GM12878 (cell line): ENCODE measurements at regions not wholly inside any gene's neighbourhood (a gene's known extent, or its start where the extent isn't known, plus 50 kb on each side); places are given as distances from the start of the nearest gene placed in this dataset. TPM values are rescaled to one million over a fixed set of nuclear protein-coding genes. Genes with fewer than 3 reads are reported as not detected.

Experiments
- ATAC-seq: fragments of 200-7000 bp; cut with Tn5 transposase; 3 replicates; pipeline ENCODE4 v1.9.1; 2020; ENCODE audit warnings: mild to moderate bottlenecking, moderate library complexity
- BruUV-seq: library from RNA; stranded (reverse); fragments of 400-500 nt; replicated peaks from 2 replicates; lab custom pipeline; 2021; lab: Mats Ljungman, UMichigan
- CTCF ChIA-PET: fragments of 300-600 bp; sonication (Branson Sonifier 250); formaldehyde crosslinking; extraction: SDS; loops from one replicate; lab custom pipeline; 2021; ENCODE audit warnings: inconsistent platforms; lab: Yijun Ruan, JAX
- POLR2A ChIA-PET: fragments of 350-600 bp; formaldehyde crosslinking; extraction: SDS; loops from one replicate; lab custom pipeline; 2021; ENCODE audit warnings: inconsistent platforms; lab: Charles Lee
- RAD21 ChIA-PET: fragments of 300-600 bp; sonication (Branson Sonifier 250); formaldehyde crosslinking; loops from one replicate; lab custom pipeline; 2023; ENCODE audit warnings: antibody characterized with exemption; ENCODE audit not compliant: unreplicated experiment; lab: Charles Lee
- SMC1A ChIA-PET: fragments of 300-600 bp; sonication (Branson Sonifier 250); formaldehyde crosslinking; loops from one replicate; lab custom pipeline; 2023; ENCODE audit not compliant: unreplicated experiment, uncharacterized antibody; lab: Charles Lee
- DNase-seq: peaks from one replicate; pipeline ENCODE4 v3.0.0-alpha.2; 2011; ENCODE audit warnings: low read depth, low spot score
- FAIRE-seq: peaks from 3 replicates; lab custom pipeline; 2011; peaks lifted over from hg19 to GRCh38; lab: Jason Lieb, UNC
- H2AFZ ChIP-seq: 2 replicates; pipeline ENCODE4 v1.6.0; 2011; ENCODE audit warnings: low read depth, low read length, control low read depth; ENCODE audit not compliant: control insufficient read depth
- H3K27ac ChIP-seq: 2 replicates; pipeline ENCODE4 v1.5.1; 2011; ENCODE audit warnings: control low read depth; ENCODE audit not compliant: control insufficient read depth, insufficient read depth
- H3K27me3 ChIP-seq, 2 experiments: replicated peaks in 1 of 2; 2 replicates each; pipeline versions ENCODE4 v1.6.0 to v1.6.1; 2011; ENCODE audit warnings: low read length in 1 of 2; ENCODE audit not compliant: control insufficient read depth in 2 of 2, insufficient read depth in 2 of 2
- H3K36me3 ChIP-seq, 2 experiments: 2 replicates each; pipeline ENCODE4 v1.5.1; 2011; ENCODE audit warnings: low read length in 1 of 2; ENCODE audit not compliant: control insufficient read depth in 2 of 2, insufficient read depth in 2 of 2
- H3K4me1 ChIP-seq: 2 replicates; pipeline ENCODE4 v1.6.1; 2011; ENCODE audit warnings: mild to moderate bottlenecking, low read length, moderate library complexity, mixed read lengths; ENCODE audit not compliant: control insufficient read depth, insufficient read depth
- H3K4me2 ChIP-seq: 2 replicates; pipeline ENCODE4 v1.6.0; 2011; ENCODE audit warnings: control low read depth; ENCODE audit not compliant: control insufficient read depth, insufficient read depth
- H3K4me3 ChIP-seq: fragments of 200-600 bp; sonication (generic); 2 replicates; pipeline ENCODE4 v1.5.1; 2016
- H3K79me2 ChIP-seq: 2 replicates; pipeline ENCODE4 v1.6.0; 2011; ENCODE audit warnings: low read length; ENCODE audit not compliant: control insufficient read depth, insufficient read depth
- H3K9ac ChIP-seq: 2 replicates; pipeline ENCODE4 v1.8.0; 2011; ENCODE audit warnings: low read length, control low read depth, mixed read lengths; ENCODE audit not compliant: control insufficient read depth, insufficient read depth
- H3K9me3 ChIP-seq: replicated peaks from 3 replicates; pipeline ENCODE4 v1.5.1; 2011; ENCODE audit warnings: mild to moderate bottlenecking, low read length; ENCODE audit not compliant: control insufficient read depth, insufficient read depth
- H4K20me1 ChIP-seq: 2 replicates; pipeline ENCODE4 v1.6.0; 2011; ENCODE audit not compliant: control insufficient read depth, insufficient read depth
- IKZF1 ChIP-seq: fragments of 450-650 bp; conservative IDR thresholded peaks from 2 replicates; pipeline ENCODE4 v1.6.1; 2017; ENCODE audit warnings: antibody characterized with exemption, mild to moderate bottlenecking
- MTA3 ChIP-seq: IDR thresholded peaks from 2 replicates; pipeline ENCODE4 v1.6.1; 2012; ENCODE audit warnings: low read length, inconsistent platforms, borderline replicate concordance
- NR2C2 ChIP-seq: IDR thresholded peaks from 2 replicates; pipeline ENCODE4 v1.6.1; 2011; ENCODE audit warnings: borderline replicate concordance, low read depth; ENCODE audit not compliant: control insufficient read depth, insufficient read length
- RELA ChIP-seq: fragments of 450-650 bp; IDR thresholded peaks from 2 replicates; pipeline ENCODE4 v1.8.0; 2014; ENCODE audit warnings: borderline replicate concordance; ENCODE audit not compliant: partially characterized antibody
- RUNX3 ChIP-seq: IDR thresholded peaks from 2 replicates; pipeline ENCODE4 v1.6.1; 2012; ENCODE audit warnings: low read length, inconsistent platforms
- ZNF274 ChIP-seq: IDR thresholded peaks from one replicate; pipeline ENCODE4 v1.8.0; 2011; ENCODE audit not compliant: insufficient read length, insufficient read depth
- WGBS: methylation state at CpG from one replicate; pipeline ENCODE4 v1.1.6; 2016; ENCODE audit warnings: low lambda C conversion rate; ENCODE audit not compliant: insufficient replicate concordance, insufficient coverage; ENCODE audit errors: missing lambda C conversion rate; 5-methylcytosine and 5-hydroxymethylcytosine counted together
- in situ Hi-C: fragments of 300-500 bp; cut with MboI; formaldehyde crosslinking; loops from 9 replicates; pipeline ENCODE4 v1.14.3; 2018; ENCODE audit warnings: mixed read lengths
- intact Hi-C: fragments of 100-400 bp; cut with micrococcal nuclease; formaldehyde crosslinking; loops from one replicate; pipeline ENCODE4 v1.14.2; 2022; ENCODE audit not compliant: unreplicated experiment
- microRNA counts: library from miRNA; unstranded; fragments of <30 nt; microRNA quantifications from one replicate; lab custom pipeline; 2016
- small RNA-seq: library from RNA; depleted of rRNA; stranded (forward); fragments of <200 nt; gene quantifications from one replicate; pipeline ENCODE3, GENCODE V24; 2014
- TF ChIP-seq, protein P1 (sequence below): fragments of 450-650 bp; IDR thresholded peaks from 2 replicates; pipeline ENCODE4 v1.6.1; 2014; ENCODE audit warnings: mild to moderate bottlenecking

DNA sequence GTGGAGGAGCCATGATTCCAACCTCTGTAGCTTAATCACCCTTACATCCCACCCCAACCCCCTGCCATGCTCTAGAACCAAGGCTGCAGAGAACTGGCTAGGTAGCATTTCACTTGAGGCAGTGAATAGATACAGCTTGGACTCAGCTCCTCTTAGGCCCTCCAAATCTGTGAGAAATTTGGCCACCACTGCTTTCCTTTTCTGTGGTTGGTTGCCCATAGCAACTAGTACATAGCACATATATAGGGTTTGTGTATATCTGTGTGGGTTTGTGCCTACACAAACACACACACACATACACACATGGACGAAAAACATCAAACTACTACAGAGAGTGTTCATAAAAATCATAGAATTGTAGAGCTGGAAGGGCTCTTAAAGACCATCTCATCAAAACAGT, 52.0 kb upstream of the CCDC160 start:
- Histone ChIP-seq H3K27ac (no peak overlapping the region), H4K20me1 (no peaks in the 10 kb centered on the region), H3K36me3 (no peaks in the 10 kb centered on the region), H3K79me2 (no peaks in the 10 kb centered on the region), H3K4me3 (no peak overlapping the region), H3K9ac (no peak overlapping the region), H3K4me2 (no peak overlapping the region), H3K27me3 (no peaks in the 10 kb centered on the region), H3K9me3 (no peaks in the 10 kb centered on the region), H3K4me1 (no peaks in the 10 kb centered on the region), H2AFZ (no peak overlapping the region)
- ChIA-PET CTCF (no interaction called here), RAD21 (no interaction called here), POLR2A (no interaction called here), SMC1A (no interaction called here)
- FAIRE-seq (no peak), DNase-seq (no peak), ATAC-seq (no peak)
- in situ Hi-C loops (no loop called here), intact Hi-C loops (no loop called here)
- TF ChIP-seq MTA3 (no peak), RELA (no peak), NR2C2 (no peak), IKZF1 (no peak), ZNF274 (no peak)
- WGBS = 14% methylated on average over 1 of the region's 1 CpG
- BruUV-seq = no TSS peak

DNA sequence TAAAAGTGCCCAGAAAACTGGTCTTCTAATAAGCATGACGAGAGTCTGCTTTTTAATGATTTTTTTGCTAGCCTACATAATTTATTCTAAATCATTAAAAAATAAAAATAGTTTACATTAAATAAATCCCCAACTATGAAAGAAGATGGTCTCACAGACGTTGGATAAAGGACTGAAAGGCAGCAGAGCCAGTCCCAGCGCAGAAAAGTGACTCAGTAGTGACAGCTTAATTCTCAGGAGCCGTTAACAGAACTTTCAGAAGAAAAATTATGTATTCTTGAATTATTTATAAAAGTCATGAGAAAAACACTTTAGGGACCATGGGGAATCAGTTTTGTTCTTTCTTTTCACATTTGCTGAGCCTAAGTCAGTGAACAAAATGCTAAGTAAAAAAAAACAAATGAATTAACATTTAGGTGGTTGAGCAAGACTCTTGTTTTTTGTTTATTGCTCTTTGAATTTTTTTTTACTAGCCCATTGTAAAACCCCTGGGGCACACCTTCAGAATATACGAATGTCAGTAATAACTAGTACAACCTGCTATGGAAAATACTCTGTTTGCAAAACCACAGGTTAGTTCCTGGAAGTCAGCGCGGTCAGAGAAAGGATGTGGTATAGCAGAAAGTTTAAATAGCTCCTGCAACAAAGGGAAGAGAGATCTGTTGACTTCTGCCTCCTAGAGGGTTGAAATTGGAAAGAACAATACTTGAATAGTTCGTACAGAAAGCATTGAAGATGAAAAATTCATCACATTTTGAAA, 50.4 kb upstream of the CCDC160 start:
- Histone ChIP-seq H3K27me3 (no peaks in the 10 kb centered on the region), H3K4me1 (no peaks in the 10 kb centered on the region), H3K79me2 (no peaks in the 10 kb centered on the region), H3K9ac (no peak overlapping the region), H3K4me2 (no peak overlapping the region), H3K9me3 (no peaks in the 10 kb centered on the region), H3K36me3 (no peaks in the 10 kb centered on the region), H4K20me1 (no peaks in the 10 kb centered on the region), H3K4me3 (no peak overlapping the region), H2AFZ (no peak overlapping the region), H3K27ac (no peak overlapping the region)
- TF ChIP-seq RUNX3 = 0 out of 2 replicates have a peak, but pooled peaks have one; percentile 10
- TF ChIP-seq, protein P1, sequence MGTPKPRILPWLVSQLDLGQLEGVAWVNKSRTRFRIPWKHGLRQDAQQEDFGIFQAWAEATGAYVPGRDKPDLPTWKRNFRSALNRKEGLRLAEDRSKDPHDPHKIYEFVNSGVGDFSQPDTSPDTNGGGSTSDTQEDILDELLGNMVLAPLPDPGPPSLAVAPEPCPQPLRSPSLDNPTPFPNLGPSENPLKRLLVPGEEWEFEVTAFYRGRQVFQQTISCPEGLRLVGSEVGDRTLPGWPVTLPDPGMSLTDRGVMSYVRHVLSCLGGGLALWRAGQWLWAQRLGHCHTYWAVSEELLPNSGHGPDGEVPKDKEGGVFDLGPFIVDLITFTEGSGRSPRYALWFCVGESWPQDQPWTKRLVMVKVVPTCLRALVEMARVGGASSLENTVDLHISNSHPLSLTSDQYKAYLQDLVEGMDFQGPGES = no peak
- CTCF ChIA-PET = interaction anchor here (0.5 kb wide), 1 partner anchor 56 kb away, joined by 3 read pairs; no protein-coding TSS in a partner anchor
- POLR2A ChIA-PET = interaction anchor here (0.7 to 0.9 kb wide), 2 partner anchors 9 to 212 kb away, joined by 3 read pairs; no protein-coding TSS in a partner anchor
- RAD21 ChIA-PET = no interaction called here
- ATAC-seq (peak; percentile 40; the same call in 2 of the 3 replicates), DNase-seq (peak; percentile 21), FAIRE-seq (no peak)
- intact Hi-C loops (no loop called here), in situ Hi-C loops (no loop called here)
- no TSS peak for BruUV-seq
- SMC1A ChIA-PET = interaction anchor here (0.8 kb wide), 1 partner anchor 9 kb away, joined by 3 read pairs; no protein-coding TSS in a partner anchor
- WGBS = 4% methylated on average over 8 of the region's 8 CpGs

MicroRNAs encoded in the stretch of these regions (microRNA counts, 767-probe panel; counts per million panel counts)
- 5,669 counts per million, percentile 99 among the panel's probes with 10 or more counts for microRNA hsa-miR-106a-5p+hsa-miR-17-5p (lab: Ali Mortazavi, UCI)
- microRNA hsa-miR-18b-5p (lab: Ali Mortazavi, UCI) = 1,853 counts per million, percentile 71 among the panel's probes with 10 or more counts
- 55.3 counts per million for microRNA hsa-miR-363-3p (lab: Ali Mortazavi, UCI)

Small RNA genes lying in the stretch of these regions (small RNA-seq; reads per million reads assigned to genes)
- gene RF00019 (not detected), gene TIMM8BP2 (not detected)
